Epithelial cell of prostate (primary cell): ENCODE measurements at regions not wholly inside any gene's neighbourhood (a gene's known extent, or its start where the extent isn't known, plus 50 kb on each side); places are given as distances from the start of the nearest gene placed in this dataset.
"Not testable (repeated sequence)": the region's sequence is repeated elsewhere in the genome, so short reads cannot be mapped to it uniquely, and the experiment has no call there.

Experiments
- DNase-seq: peaks from one replicate; pipeline ENCODE4 v3.0.0-alpha.2; 2011; ENCODE audit warnings: low read depth, low spot score
- H3K27ac ChIP-seq: fragments of 450-650 bp; 2 replicates; pipeline ENCODE4 v1.5.1; 2017; ENCODE audit warnings: mild to moderate bottlenecking

DNA sequence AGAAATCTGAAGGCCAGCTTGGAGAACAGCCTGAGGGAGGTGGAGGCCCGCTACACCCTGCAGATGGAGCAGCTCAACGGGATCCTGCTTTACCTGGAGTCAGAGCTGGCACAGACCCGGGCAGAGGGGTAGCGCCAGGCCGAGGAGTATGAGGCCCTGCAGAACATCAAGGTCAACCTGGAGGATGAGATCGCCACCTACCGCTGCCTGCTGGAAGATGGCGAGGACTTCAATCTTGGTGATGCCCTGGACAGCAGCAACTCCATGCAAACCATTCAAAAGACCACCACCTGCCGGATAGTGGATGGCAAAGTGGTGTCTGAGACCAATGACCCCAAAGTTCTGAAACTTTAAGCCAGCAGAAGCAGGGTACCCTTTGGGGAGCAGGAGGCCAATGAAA lies 318.4 kb downstream of the ZFHX3 start:
- not testable (repeated sequence) for DNase-seq, H3K27ac ChIP-seq

GRCh38 chr16:72728516-72728915 lies 319.4 kb downstream of the ZFHX3 start:
- H3K27ac ChIP-seq, result no peak overlapping the region
- DNase-seq, result no peak

GRCh38 chr16:72727565-72727964 lies 320.4 kb downstream of the ZFHX3 start:
- H3K27ac ChIP-seq, result no peak overlapping the region
- DNase-seq, result no peak

DNA sequence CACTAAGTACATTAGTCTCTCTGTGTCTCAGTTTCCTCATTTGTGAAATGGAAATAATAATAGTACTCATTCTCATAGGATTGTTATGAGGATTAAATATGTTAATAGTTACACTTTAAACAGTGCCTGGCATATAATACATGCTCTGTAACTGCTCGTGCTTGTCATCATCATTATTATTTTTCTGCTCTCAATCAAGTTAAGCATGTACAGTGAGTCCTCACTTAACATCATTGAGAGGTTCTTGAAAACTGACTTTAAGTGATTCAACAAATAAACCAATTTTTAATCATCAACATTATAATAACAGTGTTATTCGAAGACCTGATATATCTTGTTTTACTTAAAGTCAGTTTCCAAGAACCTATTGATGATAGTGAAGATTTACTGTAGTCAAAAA lies 322.3 kb downstream of the ZFHX3 start:
- DNase-seq, result no peak
- H3K27ac ChIP-seq, result no peak overlapping the region

DNA sequence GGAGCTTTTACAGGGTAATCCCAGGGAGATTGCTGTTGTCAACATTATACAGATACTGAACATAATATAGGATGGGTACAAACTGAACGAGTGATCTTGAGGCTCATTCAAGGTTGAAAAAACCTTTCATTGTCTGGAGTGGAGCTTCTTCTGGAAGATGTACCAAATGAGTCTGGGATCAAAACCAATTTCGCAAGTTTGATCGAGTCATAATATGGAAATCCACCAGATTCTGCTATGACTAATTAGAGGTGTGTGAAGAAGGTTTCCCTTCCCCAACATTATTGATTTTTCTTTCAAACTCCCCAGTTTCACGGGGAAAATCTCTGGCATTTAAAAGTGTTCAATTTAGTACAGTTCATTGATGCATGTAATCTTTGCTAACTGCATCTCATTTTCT lies 324.1 kb downstream of the ZFHX3 start:
- H3K27ac ChIP-seq, result no peak overlapping the region
- DNase-seq, result peak; percentile 27

DNA sequence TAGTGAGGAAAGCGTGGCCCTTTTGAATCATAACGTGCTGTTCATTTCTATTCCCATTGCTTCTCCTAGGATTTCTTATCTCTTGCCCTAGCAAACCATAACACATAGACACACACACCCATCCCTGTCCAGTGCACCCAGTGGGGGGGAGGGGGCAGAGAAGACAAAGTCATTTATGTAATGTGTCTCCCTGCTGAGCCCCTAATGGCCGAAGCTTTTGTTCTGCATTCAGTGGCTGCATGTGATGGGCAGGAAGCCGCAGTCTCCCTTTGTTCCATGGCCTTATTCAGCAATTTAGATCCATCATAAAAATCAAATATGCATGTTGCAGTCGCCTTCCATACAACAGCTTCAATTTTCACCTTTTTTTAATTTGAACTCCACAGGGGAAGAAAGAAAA lies 325.4 kb downstream of the ZFHX3 start:
- DNase-seq, result no peak

GRCh38 chr16:72721981-72722380 lies 325.9 kb downstream of the ZFHX3 start:
- no peak overlapping the region for H3K27ac ChIP-seq
- no peak for DNase-seq

More for the DNA sequence above, 325.4 kb downstream of the ZFHX3 start:
- no peak overlapping the region for H3K27ac ChIP-seq

- no peak for DNase-seq
Observed at GRCh38 chr16:72715267-72715666, 332.7 kb downstream of the ZFHX3 start.

GRCh38 chr16:72711823-72712222 lies 336.1 kb downstream of the ZFHX3 start:
- no peak overlapping the region for H3K27ac ChIP-seq
- no peak for DNase-seq

More at GRCh38 chr16:72715267-72715666, 332.7 kb downstream of the ZFHX3 start:
- no peak overlapping the region for H3K27ac ChIP-seq

DNA sequence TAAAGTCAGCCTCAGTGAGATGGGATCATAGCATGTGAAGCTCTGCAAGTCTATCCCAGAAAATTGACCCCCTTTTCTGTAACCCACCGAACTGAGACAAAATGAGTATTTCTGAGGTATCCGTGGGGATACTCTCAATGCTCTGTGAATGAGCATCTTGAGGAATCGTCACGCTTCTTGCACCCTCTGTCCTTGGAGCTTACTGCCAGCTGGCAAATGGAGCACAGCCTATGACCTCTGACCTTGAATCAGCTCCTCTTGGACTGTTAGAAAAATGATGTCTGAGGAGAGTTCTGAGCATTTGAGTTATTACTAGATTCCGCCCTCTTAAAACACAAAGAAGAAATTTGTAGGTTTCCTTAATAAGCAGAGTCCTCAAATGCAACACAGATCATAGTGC lies 342.1 kb downstream of the ZFHX3 start:
- no peak overlapping the region for H3K27ac ChIP-seq
- DNase-seq, result no peak

GRCh38 chr16:72704746-72705372 lies 343.1 kb downstream of the ZFHX3 start:
- DNase-seq, result no peak
- H3K27ac ChIP-seq, result no peak overlapping the region

DNA sequence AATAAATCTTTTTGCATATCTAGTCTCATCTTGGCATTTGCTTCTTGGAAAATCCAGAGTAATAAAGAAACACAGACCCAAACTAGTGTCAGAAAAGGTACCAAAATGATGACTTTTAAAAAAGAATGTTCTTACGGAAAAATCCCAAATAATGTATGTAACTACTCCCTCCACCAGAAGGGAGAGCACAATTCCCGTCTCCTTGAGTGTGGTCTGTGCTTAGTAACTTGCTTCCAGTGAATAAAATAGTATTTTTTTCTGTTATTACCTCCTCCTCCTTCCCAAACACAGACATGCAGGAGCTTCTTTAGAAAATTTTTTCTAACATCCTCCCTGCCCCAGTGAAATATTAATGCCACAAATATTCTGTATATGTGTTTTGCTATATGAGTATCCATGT lies 358.1 kb downstream of the ZFHX3 start:
- DNase-seq, result no peak
- H3K27ac ChIP-seq, result no peak overlapping the region

GRCh38 chr16:72680732-72681131 lies 367.2 kb downstream of the ZFHX3 start:
- no peak overlapping the region for H3K27ac ChIP-seq
- no peak for DNase-seq

- no peak for DNase-seq
- no peak overlapping the region for H3K27ac ChIP-seq
Observed at GRCh38 chr16:72679856-72680255, 368.1 kb downstream of the ZFHX3 start.

DNA sequence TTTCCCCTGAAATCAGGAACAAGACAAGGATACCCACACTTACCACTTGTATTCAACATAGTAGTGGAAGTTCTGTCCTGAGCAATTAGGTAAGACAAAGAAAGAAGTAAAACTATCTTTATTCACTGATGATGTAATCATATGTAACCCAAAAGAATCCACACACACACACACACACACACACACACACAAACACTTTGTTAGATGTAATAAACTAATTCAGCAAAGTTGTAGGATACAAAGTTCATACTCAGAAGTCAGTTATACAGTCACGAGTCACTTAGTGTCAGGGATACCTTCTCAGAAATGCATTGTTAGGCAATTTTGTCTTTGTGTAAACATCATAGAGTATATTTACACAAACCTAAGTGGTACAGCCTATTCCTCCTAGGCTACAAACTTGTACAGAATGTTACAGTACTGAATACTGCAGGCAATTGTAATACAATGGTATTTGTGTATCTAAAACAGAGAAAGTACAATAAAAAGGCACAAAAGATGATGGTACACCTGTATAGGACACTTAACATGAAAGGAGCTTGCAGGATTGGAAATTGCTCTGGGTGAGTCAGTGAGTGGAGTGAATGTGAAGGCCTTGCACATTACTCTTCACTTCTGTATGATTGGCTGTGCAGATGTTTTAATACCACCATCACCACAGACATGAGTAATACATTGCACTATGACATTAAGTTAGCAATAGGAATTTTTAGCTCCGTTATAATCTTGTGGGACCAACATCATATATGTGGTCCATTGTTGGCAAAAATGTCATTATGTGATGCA lies 370.1 kb downstream of the ZFHX3 start:
- H3K27ac ChIP-seq, result peak overlapping the region; percentile 44
- DNase-seq, result peak; percentile 20

- no peak overlapping the region for H3K27ac ChIP-seq
- no peak for DNase-seq
Observed at GRCh38 chr16:72673118-72673517, 374.8 kb downstream of the ZFHX3 start.

GRCh38 chr16:72666267-72666666 lies 381.7 kb downstream of the ZFHX3 start:
- no peak overlapping the region for H3K27ac ChIP-seq
- no peak for DNase-seq

- H3K27ac ChIP-seq, result no peak overlapping the region
- DNase-seq, result no peak
Observed at GRCh38 chr16:72665701-72666100, 382.2 kb downstream of the ZFHX3 start.

DNA sequence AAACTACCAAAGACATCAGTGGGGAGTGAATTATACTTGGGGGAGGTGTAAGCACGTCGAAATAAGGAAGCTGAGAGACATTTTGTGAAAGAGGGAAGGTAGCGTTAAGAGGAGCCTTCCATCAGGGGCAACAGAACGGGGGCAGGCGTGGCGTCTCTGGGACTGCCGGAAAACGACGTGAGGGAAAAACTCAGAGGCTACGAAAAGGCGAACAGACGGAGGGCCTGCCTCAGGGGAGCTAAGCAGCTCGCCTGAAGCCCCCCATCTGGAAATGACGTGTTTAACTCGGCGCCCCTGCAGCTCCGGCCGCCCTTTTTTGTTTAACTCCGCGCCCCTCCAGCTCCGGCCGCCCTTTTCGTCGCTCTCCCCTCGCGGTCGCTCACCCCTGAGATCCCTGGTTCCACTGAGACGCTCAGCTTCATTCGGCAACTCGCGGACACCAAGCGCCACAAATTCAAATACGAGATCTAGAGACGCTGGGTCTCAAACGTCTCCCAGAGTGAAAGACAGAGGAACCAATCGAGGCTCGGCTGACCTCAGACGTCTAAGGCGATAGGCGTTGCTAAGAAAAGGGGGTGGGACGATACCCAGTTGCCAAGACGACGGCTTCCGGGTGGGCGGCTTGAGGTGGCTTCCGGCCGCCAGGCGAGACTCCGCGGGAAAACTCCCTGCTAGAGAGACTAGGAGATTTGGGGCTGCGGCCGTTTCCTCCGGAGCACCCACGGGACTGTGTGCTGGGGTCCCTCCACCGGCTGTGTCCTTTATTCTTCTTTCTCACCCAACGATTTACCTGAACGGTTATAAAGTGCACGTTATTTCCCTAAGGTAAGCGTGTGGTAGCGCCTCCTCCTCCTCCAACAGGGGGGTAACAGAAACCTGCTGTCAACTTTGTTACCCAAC lies 383.2 kb downstream of the ZFHX3 start:
- DNase-seq, result peak; percentile 90
- H3K27ac ChIP-seq, result peak overlapping the region; percentile 8

DNA sequence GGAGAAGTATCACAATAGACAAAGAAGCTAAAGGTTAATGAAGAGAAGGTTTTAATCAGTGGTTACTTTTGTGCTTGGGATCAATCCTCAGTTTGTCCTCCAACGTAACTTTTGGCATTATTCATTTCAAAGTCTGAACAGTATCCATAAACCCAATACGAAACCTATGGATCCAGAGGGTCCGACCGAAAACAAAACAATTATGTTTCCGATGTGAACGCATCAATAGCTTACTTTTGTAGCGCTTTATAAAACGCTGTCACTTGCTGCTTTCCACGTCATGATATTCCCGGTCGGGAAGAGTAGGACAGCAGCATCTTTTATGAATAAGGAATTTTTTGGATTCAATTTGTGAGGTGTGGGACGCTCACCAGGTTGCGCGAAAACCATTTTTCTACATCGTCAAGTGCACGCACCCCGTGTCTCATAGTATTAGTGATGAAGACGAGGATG lies 383.8 kb downstream of the ZFHX3 start:
- H3K27ac ChIP-seq, result no peak overlapping the region
- DNase-seq, result no peak
